Stimulated activated CD4-positive, alpha-beta T cell treated with anti-CD3 and anti-CD28 coated beads, Interleukin-4, amount 100 ng/mL, for 24 hours (primary cell): ENCODE measurements at regions not wholly inside any gene's neighbourhood (a gene's known extent, or its start where the extent isn't known, plus 50 kb on each side); places are given as distances from the start of the nearest gene placed in this dataset.
"Not testable (repeated sequence)": the region's sequence is repeated elsewhere in the genome, so short reads cannot be mapped to it uniquely, and the experiment has no call there.

Source experiments
- DNase-seq: peaks from one replicate; pipeline ENCODE4 v3.0.0-alpha.2; 2020

GRCh38 chr16:13829697-13830299 is 90.2 kb upstream of the ERCC4 start:
- no peak for DNase-seq

DNA sequence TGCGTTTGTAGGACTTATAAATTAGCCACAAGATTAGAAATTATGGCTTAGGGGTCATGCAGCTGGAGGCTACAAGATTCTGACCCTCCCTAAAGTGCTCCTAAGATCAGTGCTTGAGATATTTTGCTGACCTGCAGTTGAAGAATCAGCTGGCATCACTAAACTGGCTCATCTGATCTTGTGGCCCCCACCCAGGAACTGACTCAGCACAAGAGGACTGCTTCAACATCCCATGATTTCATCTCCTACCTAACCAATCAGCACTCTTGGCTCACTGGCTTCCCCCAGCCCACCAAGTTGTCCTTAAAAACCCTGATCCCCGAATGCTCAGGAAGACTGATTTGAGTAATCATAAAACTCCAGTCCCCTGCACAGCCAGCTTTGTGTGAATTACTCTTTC is 86.4 kb upstream of the ERCC4 start:
- DNase-seq = no peak

- DNase-seq = no peak
These were observed 84.6 kb upstream of the ERCC4 start for GRCh38 chr16:13835387-13835786.

DNA sequence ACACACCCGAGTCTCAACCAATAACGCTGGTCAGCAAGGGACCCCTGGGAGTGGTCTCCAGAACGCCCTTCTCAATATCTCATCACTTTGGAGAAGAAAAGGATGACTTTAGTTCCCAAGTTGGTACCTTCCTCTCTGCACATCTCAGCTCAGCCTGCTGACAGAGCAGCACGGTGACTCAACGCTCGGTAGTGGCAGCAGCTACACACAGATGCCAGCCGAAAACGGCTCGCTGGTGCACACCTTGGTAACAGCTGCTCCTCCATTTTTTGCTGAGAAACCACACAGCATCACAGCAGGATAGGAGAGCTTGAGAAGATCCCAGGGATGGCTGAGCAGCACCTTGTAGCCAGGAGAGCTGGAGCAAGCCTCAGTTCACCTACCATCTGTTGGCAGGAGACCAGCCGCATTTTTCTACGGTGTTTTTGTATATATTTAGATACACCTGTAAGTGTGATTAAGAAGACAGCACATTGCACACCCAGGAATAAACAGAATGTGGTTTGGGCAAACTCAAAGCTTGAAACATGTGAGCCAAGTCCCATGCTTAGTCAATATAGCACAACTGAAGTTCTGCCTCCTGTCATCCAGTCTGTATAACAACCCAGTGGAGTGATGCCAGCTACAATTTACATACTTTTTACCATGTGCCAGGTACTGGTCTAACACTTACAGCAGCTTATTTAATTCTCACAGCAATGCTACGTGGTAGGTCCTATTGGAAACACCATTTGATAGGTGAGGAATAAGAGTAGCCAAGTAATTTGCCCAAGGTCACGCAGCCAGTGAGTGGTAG is 83.8 kb upstream of the ERCC4 start:
- DNase-seq = no peak

DNA sequence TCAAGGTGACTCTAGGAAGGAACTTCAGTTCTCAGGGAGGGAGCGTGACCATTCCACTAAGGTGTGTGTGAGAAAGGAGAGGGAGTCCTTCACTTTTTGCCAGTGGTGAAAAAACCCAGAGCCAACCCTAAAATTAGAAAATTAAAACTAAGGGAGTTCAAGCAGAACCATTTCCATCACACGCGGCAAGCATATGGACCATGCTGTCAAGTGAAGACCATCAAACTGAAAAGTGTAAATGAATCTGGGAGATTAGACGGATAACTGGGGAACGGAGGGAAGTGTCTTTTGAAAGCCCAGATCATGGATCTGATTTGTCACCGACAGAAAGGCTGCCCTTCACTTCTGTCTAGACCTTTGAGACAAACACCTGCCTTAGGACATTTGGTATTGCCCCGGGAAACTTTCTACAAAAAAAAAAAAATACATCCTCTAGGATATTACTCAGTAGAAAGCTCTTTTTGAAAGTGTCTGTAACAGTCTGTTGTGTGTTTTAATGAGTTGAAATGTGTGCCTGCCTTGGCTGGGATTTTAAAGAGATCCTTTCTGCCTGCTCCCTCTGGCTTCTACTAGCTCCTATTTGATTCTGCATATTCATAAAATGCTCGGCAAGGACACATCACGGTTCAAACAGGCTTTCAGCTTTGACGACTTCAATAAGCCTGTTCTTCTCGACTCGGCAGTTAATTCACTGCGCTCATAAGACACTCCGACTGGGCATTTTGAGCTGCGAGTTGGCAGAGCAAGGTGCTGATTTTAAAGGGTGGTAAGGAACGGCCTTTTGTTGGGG is 81.4 kb upstream of the ERCC4 start:
- DNase-seq = no peak

- no peak for DNase-seq
These were observed 80.4 kb upstream of the ERCC4 start for GRCh38 chr16:13839577-13839976.

- no peak for DNase-seq
These were observed 74.7 kb upstream of the ERCC4 start for GRCh38 chr16:13845232-13845631.

DNA sequence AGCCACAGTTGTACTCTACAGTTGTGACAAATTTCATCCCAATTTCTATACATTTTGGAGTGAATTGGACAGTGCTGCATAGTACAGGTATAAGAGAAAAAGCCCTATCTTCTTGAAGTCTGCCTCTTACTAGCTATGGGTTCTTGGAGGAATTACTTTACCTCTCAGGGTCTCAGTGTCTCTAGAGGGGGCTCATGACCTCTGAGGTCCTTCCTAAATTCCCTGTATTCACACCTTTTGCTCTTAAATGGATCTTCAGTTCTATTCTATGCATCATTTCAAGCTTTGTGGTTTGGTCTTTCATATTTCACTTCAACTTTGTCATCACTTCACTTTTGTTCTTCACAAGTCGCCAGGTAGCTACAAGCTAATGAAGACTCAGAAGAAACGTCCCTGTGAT is 71.2 kb upstream of the ERCC4 start:
- DNase-seq = no peak

DNA sequence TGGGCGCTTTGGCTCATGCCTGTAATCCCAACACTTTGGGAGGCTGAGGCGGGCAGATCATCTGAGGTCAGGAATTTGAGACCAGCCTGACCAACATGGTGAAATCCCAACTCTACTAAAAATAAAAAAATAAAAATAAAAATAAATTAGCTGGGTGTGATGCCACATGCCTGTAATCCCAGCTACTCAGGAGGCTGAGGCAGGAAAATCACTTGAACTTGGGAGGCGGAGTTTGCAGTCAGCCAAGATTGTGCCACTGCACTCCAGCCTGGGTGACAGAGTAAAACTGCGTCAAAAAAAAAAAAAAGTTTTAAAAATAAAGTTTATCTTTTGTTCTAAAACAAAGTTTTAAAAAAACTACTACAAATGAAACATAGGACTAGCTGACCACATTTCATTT is 69.8 kb upstream of the ERCC4 start:
- not testable (repeated sequence) for DNase-seq

DNA sequence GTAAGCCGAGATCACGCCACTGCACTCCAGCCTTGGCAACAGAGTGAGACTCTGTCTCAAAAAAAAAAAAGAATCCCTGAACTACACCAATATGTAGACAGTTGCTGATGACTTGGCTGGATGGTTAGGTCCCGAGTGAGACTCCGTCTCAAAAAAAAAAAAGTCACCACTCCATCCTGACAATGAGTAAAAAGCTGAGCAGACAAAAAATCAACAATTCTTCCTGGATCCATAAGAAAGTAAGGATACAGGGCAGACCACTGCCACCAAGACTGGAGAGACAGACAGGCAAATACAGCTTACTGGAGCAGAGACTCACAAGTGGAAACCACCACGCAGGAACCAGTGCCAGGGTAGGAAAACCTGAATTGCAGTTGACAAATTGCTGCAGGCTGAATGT is 67.1 kb upstream of the ERCC4 start:
- DNase-seq = no peak

- DNase-seq = no peak
These were observed 63.6 kb upstream of the ERCC4 start for GRCh38 chr16:13856398-13856797.

DNA sequence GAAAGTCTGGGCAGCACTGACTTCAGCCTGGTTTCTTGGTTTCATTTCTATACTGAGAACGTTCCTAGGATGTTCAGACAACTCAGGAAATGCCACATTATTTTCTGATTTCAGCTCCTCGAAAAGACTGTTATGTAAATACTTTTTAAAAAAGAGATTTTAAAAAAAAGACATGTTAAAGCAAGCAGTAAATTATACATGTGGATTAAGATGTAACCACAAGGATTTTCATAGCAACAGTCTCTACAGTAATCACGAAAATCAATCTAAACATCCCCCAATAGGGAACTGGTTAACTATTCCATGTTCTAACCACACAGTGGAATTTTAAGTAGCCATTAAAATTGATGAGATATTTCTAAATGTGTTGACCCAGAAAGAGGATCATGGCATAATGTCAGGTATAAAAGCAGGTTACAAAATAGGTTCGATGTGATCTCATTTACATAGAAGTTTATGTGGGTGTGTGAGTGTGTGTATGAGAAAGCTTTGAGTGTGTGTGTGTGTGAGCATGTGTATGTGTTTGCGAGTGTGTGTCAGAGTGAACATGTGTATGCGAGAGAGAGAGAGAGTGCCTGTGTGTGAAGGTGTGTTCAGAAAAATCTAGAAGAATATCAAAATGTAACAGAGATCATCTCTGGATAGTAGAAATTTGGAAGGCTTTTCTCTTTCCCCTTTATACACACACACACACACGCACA is 63.0 kb upstream of the ERCC4 start:
- no peak for DNase-seq

GRCh38 chr16:13858873-13859580 is 60.9 kb upstream of the ERCC4 start:
- DNase-seq = no peak

GRCh38 chr16:13863075-13863765 is 56.7 kb upstream of the ERCC4 start:
- no peak for DNase-seq

DNA sequence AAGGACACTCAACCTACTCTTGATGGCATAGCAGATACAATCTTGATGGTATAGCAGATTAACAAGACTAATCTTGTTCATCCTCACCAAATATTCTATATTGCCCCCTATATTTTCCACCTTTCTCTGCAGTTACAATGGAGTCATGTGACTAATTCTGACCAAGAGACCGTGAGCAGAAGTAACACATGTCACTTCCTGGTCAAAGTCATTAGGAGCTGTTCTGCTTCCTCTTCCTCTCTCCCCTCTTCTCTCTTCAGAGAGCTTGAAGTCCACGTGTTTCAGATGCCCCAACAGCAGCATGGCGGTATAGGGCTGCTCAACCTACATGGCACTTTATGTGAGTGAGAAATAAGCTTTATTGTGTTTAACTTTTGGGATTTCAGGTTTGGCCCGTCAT is 55.3 kb upstream of the ERCC4 start:
- DNase-seq = no peak

DNA sequence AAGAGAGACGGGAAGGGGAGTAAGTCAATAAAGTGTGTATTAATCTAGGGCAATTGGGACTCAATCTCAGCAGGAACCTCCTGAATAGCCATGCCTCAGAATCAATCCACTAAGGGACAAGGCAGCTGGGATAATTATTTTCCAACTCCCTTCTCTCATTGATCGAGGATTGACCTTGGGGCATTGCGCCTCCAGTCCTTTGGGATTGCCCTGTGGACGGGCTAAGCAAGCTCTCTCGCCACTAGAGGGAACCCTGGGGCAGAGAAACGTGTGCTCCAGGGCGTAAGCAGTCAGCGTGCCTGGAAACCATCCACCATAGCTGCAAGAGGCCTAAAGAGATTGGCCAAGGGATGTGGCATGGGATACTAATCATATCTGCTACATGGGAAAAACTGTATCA is 53.9 kb upstream of the ERCC4 start:
- DNase-seq = peak; percentile 40
